ENCODE measurements at regions not wholly inside any gene's neighbourhood (a gene's known extent, or its start where the extent isn't known, plus 50 kb on each side); places are given as distances from the start of the nearest gene placed in this dataset.
A peak's percentile ranks its signal among the peaks of the same experiment; 100 is the strongest.

- Histone ChIP-seq H3K36me3 (no peaks in the 10 kb centered on the region), H3K9me3 (no peaks in the 10 kb centered on the region), H3K4me3 (no peak overlapping the region), H3K27me3 (no peaks in the 10 kb centered on the region), H3K27ac (no peak overlapping the region), H3K4me1 (peaks cover 0 to 9% (median 3%) of the 10 kb centered on the region in 3 donors)
- no peak for TF ChIP-seq POLR2A (IDR thresholded peaks at IDR 0.05)
- TF ChIP-seq CTCF (IDR thresholded peaks at IDR 0.05) = peak in 5 of 6 experiments; percentile 62 to 83 (median 74)
- DNase-seq = no peak
- 62 to 93% methylated on average over 2 to 4 of the region's 8 CpGs for WGBS, 2 donors
- intact Hi-C loops (cut with DNase I) = loop anchor here (10.0 kb wide), 1 partner anchor 254 kb away; no protein-coding TSS in a partner anchor
Measured at GRCh38 chr2:71798266-71799012, 345.1 kb downstream of the DYSF start.

GRCh38 chr2:71797035-71797810 lies 343.9 kb downstream of the DYSF start:
- intact Hi-C loops (cut with DNase I) = loop anchor here (10.0 kb wide), 1 partner anchor 252 kb away; no protein-coding TSS in a partner anchor
- WGBS, 2 donors = 96 to 98% methylated on average over 6 to 7 of the region's 7 CpGs
- no peak for DNase-seq
- no peaks in the 10 kb centered on the region for H3K36me3 ChIP-seq
- H3K27ac ChIP-seq = no peak overlapping the region
- peaks cover 0 to 8% (median 3%) of the 10 kb centered on the region in 3 donors for H3K4me1 ChIP-seq
- H3K4me3 ChIP-seq = no peak overlapping the region
- TF ChIP-seq CTCF (IDR thresholded peaks at IDR 0.05) (no peak), POLR2A (IDR thresholded peaks at IDR 0.05) (no peak)
- H3K9me3 ChIP-seq = no peaks in the 10 kb centered on the region
- H3K27me3 ChIP-seq = no peaks in the 10 kb centered on the region

DNA sequence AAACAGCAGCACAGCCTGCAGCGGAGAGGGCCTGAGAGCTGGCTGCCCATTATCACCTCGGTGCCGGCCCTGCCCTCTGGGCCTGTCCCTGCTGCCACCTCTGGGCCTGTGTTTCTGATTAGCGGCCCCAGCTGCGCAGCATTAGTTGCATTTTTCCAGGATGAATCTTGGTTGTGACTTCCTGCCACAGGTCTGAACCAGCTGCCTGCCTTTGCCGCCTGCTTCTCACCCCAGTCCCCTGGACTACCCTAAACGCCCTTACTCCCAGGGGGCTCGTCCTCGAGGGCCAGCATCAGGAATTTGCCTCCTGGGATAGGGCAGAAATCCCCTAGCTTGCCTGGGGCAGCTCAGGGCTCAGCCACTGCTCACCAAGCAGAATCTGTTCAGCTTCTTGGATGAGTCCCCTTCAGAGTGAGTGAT lies 342.8 kb downstream of the DYSF start:
- intact Hi-C loops (cut with DNase I) = loop anchor here (10.0 kb wide), 1 partner anchor 251 kb away; no protein-coding TSS in a partner anchor
- 60% methylated on average over 3 of the region's 9 CpGs; no CpG with 5 or more reads in 1 of the 2 donors for WGBS, 2 donors
- DNase-seq = no peak
- H3K9me3 ChIP-seq = no peaks in the 10 kb centered on the region
- H3K4me1 ChIP-seq = no peaks in the 10 kb centered on the region
- no peaks in the 10 kb centered on the region for H3K27me3 ChIP-seq
- H3K4me3 ChIP-seq = no peak overlapping the region
- no peak for TF ChIP-seq CTCF (IDR thresholded peaks at IDR 0.05)
- no peak for TF ChIP-seq POLR2A (IDR thresholded peaks at IDR 0.05)
- H3K36me3 ChIP-seq = no peaks in the 10 kb centered on the region
- no peak overlapping the region for H3K27ac ChIP-seq

GRCh38 chr2:71795486-71795885 lies 342.1 kb downstream of the DYSF start:
- DNase-seq = no peak
- intact Hi-C loops (cut with DNase I) = loop anchor here (10.0 kb wide), 1 partner anchor 251 kb away; no protein-coding TSS in a partner anchor
- Histone ChIP-seq H3K4me1 (no peaks in the 10 kb centered on the region), H3K36me3 (no peaks in the 10 kb centered on the region), H3K4me3 (no peak overlapping the region), H3K9me3 (no peaks in the 10 kb centered on the region), H3K27me3 (no peaks in the 10 kb centered on the region), H3K27ac (no peak overlapping the region)
- WGBS, 2 donors = no CpG with 5 or more reads among the region's 1 CpG
- TF ChIP-seq CTCF (IDR thresholded peaks at IDR 0.05) (no peak), POLR2A (IDR thresholded peaks at IDR 0.05) (no peak)

DNA sequence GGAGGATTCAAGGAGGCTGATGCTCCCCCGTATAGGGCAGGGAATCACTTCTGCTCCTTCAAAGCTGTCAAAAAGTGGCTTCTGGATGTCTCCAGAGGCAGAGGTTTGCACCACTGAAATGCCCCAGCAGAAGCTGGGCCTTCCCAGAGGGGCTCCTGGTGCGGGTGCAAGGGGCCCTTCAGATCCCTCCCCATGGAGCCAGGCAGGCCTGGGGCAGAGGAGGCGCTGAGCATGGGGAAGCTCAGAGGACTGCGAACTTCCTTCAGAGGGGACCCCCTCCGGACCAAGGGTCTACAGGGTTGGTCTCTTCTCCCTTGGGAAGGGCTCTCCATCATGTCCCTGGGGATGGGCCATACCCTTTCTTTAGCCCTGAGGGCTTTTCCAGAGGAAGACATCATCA lies 341.2 kb downstream of the DYSF start:
- DNase-seq = no peak
- TF ChIP-seq POLR2A (IDR thresholded peaks at IDR 0.05) (no peak), CTCF (IDR thresholded peaks at IDR 0.05) (no peak)
- Histone ChIP-seq H3K27me3 (no peaks in the 10 kb centered on the region), H3K36me3 (no peaks in the 10 kb centered on the region), H3K9me3 (no peaks in the 10 kb centered on the region), H3K4me1 (no peaks in the 10 kb centered on the region), H3K27ac (no peak overlapping the region), H3K4me3 (no peak overlapping the region)
- no CpG with 5 or more reads among the region's 5 CpGs for WGBS, 2 donors
- intact Hi-C loops (cut with DNase I) = loop anchor here (10.0 kb wide), 1 partner anchor 250 kb away; no protein-coding TSS in a partner anchor
